ENCODE measurements at regions not wholly inside any gene's neighbourhood (a gene's known extent, or its start where the extent isn't known, plus 50 kb on each side); places are given as distances from the start of the nearest gene placed in this dataset.

GRCh38 chr7:25859412-25860274 is 292.4 kb upstream of the NFE2L3 start:
- DNase-seq, result no peak

DNA sequence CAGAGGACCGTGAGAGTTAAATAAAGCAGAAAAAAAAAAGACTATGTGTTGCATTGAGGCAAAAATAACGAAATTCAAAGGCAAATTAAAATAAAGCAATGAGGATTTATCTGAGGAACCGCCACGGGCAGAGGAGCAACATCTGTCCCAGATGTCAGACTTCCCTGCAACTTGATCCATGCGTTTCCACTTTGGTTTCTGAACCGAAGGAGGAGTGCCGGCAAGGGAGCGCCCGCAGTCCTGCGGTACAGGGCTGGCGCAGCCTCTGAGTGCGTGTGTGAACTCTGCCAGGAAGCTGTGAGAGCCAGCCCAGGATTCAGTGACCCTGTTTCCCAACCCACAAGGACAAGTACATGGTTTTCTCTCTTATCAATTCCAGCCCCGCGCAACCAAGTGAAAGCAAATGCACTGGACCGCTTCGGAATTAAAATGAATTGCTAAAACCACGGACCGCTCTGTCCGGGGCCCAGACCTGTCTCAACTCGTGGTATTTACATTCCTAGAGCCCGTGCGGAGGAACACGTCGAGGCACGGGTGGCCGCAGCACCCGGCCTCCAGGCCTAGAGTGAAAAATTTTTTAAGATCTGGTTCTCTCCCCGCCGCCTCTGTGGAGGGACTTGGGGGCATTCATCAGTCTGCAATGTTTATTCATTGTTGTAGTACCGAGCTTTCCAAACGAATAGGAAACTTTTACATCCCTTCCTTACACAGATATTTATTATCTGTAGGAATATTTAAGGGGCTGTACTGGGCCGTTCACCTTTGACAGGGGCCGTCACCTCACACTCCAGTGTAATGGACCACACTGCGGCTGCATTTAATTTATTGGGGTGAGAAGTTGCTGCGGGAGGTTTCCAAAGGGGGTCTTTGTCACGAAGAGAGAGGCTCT is 291.5 kb upstream of the NFE2L3 start:
- peak in 1 of 2 donors; percentile 42 for DNase-seq

- peak in 1 of 2 donors; percentile 9 for DNase-seq
Measured at GRCh38 chr7:25861164-25861496, 290.9 kb upstream of the NFE2L3 start.

- DNase-seq, result peak in 1 of 2 donors; percentile 12
Measured at GRCh38 chr7:25861601-25862260, 290.3 kb upstream of the NFE2L3 start.

- DNase-seq, result peak; percentile 99
Measured at GRCh38 chr7:25862261-25863004, 289.6 kb upstream of the NFE2L3 start.

- no peak for DNase-seq
Measured at GRCh38 chr7:25863005-25863728, 288.8 kb upstream of the NFE2L3 start.

GRCh38 chr7:25863729-25864110 is 288.3 kb upstream of the NFE2L3 start:
- DNase-seq, result no peak

DNA sequence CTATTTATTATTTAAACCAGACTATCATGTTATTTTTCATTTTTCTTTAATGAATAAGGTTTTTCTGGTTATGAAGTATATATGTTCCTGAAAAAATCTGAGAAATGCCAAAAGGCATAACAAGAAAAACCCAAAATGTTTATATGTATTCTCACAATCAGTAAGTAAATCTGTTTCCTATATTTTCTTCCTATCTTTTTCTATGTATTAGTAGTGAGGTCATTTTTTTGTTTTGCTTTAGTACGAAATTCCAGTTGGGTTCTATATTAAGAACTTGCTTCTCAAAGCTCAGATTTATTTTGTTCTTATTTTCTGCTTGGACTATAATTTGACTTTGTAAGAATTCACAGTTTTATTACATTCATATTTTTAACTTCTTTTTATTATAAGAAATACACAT is 287.5 kb upstream of the NFE2L3 start:
- DNase-seq, result no peak

DNA sequence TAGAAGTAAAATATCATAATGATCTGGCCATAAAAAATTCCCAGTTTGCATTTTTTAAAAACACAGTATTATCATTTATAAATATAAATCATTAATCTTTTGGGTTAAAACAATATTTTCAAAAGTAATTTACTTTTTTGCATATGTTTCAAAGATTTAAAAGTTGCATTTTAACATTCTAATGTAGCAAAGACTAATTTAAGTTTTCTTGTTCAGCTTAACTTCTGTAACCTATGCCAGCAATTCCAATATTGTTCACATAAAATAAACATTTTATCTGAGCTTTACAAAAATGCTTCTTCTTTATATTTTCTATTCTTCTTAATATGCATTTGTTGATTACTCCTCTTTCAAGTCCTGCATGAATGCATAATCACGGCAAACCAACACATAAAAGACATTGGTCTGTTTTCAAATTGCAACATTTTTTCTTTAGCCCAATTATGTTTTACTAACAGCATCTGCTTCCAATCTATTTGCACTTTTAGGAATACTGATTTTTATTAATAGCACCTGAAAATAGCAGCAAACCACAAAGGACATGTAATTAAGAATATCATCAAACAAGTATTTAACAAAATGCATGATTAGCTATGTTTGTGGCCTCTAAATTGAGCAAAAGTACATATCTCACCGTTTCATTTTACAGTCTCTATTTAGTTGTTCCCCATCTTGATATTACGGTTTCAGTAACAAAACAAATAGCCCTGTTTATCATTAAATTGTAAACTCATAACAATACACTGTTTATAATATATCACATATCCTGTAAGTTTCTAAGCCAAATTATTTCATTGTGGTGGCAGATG is 286.9 kb upstream of the NFE2L3 start:
- DNase-seq, result peak in 1 of 2 donors; percentile 12

DNA sequence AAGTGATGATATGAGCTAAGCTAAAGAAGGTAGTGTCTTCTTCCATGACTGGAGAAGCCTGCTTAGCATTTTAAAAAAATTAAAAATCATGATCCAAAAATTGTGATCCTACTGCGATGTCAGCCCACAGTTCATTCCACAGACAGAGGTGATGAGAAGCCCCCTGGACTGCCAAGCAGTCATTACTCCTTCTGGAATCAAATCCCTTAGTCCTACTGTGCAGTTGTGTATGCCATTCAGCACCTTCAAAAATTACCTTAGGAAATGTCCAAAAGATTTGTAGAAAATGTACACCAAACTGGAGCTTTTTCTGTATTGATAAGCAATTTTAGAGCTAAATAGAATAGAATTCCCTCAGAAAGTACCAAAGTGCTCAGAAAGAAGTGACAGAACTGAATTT is 283.5 kb upstream of the NFE2L3 start:
- no peak for DNase-seq

- no peak for DNase-seq
Measured at GRCh38 chr7:25870574-25870973, 281.4 kb upstream of the NFE2L3 start.

- DNase-seq, result no peak
Measured at GRCh38 chr7:25876092-25876491, 275.9 kb upstream of the NFE2L3 start.

GRCh38 chr7:25877802-25878789 is 273.9 kb upstream of the NFE2L3 start:
- DNase-seq, result no peak

DNA sequence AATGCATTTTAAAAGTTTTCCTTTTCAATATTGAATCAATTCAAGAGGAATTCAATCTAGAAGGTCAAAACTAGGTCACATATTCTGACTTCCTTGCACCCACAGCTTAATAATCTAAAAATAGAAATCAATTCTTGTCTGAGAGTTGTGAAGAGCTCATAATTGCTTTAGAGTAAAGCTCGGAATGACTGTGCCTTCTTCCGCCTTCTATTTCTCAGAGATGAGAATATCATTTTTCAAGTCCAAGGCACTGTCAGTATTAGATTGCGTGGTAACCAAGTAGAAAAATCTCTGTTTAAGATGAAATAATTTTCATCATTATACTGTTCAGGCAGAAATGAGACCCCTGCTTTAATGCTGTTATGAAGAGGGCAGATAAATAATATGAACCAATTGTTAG is 272.2 kb upstream of the NFE2L3 start:
- DNase-seq, result no peak

DNA sequence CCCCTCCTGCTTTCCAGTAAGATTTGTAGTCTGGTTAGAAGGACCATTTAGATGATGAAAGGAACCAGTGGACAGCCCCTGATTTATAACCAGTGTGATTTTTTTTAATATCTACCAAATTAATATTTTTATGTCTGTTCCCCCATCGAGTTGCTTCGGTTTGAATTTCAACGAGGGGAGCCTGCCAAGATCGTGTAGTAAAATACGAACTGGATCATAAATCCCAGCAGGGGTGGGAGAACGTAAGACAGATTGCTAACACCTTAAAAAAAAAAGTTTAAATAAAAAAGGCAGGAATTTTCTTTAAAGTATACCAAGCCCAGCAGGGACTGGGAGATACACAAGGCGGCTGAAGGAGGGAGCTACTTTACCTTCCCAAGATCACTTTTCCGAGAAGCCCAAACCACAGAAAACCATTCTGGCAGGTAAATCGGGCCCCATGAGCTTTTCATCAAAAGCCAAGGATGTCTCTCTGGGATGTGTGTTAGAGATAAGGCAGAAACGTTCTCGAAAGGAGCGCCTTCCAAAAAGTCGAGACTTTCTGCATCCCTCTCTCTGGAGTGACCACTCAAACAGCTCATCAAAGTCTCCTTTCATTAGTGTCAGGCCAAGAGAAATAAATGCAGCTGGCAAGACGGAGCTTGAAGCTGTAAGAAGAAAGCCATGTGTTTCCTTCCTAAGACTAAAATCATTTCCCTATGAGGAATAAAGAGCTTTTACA is 270.5 kb upstream of the NFE2L3 start:
- DNase-seq, result no peak

DNA sequence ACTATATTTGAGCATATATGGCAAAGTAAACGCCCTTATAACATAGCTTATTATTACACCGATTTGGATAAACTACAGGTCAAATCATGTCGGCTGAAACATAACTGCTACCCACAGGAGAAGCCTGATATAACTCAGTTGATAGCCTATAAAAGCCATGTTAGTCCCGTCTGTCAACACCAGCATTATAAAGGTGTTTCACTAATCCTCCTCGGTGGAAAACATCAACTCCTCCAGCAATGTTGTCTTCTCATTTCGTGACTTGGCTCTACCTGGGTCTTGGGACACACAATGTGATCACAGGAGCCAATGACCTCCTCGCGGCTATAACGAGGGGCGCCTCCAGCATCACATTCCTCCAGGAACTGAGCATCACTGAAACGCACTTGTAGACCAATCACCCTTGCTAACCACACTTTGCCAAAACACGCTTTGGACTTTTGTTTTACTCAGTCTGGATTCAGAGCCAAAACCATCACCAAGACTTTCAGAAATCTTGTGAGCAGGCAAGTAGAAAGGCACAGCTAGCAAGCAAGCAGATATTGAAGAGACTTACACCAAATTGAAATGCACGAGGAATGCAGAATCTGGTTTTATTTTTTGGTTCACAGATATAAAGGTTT is 269.7 kb upstream of the NFE2L3 start:
- DNase-seq, result no peak

- DNase-seq, result no peak
Measured at GRCh38 chr7:25884265-25884828, 267.7 kb upstream of the NFE2L3 start.
